ENCODE measurements at regions not wholly inside any gene's neighbourhood (a gene's known extent, or its start where the extent isn't known, plus 50 kb on each side); places are given as distances from the start of the nearest gene placed in this dataset.

DNA sequence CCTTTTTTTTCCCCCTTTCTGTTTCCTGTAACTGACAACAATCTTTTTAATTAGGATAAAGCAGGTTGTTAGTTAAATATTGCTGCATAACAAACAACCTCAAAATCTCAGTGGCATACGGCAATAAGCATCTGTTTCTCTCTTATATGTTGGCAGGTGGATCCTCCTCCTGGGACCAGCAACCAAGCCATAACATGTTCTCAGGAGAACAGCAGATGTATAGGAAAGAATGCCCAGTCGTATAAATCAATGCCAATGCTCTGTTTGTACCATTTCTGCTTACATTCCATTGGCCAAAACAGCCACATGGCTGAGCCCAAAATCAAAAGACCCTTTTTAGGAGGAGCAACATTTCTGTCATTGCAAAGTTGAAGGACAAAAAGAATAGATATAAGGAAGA is 445.7 kb downstream of the AASDHPPT start:
- TF ChIP-seq CTCF (IDR thresholded peaks at IDR 0.05 in 2 of 3, conservative IDR thresholded peaks at IDR 0.05 in 1 of 3; ENCODE audit: insufficient read depth in 2 of 3, low read depth in 1 of 3, low read length in 3 of 3) = no peak
- TF ChIP-seq IRF9 (tag; IDR thresholded peaks at IDR 0.05) = no peak
- TF ChIP-seq, protein P1, sequence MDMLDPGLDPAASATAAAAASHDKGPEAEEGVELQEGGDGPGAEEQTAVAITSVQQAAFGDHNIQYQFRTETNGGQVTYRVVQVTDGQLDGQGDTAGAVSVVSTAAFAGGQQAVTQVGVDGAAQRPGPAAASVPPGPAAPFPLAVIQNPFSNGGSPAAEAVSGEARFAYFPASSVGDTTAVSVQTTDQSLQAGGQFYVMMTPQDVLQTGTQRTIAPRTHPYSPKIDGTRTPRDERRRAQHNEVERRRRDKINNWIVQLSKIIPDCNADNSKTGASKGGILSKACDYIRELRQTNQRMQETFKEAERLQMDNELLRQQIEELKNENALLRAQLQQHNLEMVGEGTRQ (CRISPR knock-in tag; IDR thresholded peaks at IDR 0.05) = no peak
- no peak for TF ChIP-seq ETV6 (IDR thresholded peaks at IDR 0.05; ENCODE audit: borderline replicate concordance in 1 of 2, low read depth in 2 of 2, low read length in 1 of 2)
- no peak for TF ChIP-seq ETV6 (CRISPR knock-in tag; IDR thresholded peaks at IDR 0.05; ENCODE audit: borderline replicate concordance)
- no peak for TF ChIP-seq EP300 (IDR thresholded peaks at IDR 0.05; ENCODE audit: low read length)
- TF ChIP-seq TSHZ1 (CRISPR knock-in tag; IDR thresholded peaks at IDR 0.05) = no peak
- no peak for TF ChIP-seq CCAR2 (IDR thresholded peaks at IDR 0.05; ENCODE audit: low read depth, low read length)
- TF ChIP-seq TBL1XR1 (IDR thresholded peaks at IDR 0.05; ENCODE audit: low read length in 2 of 2) = no peak

All from K562 (cell line).